SK-N-SH treated with all-trans-retinoic acid at 6 μM for 48 hours (cell line): ENCODE measurements at regions not wholly inside any gene's neighbourhood (a gene's known extent, or its start where the extent isn't known, plus 50 kb on each side); places are given as distances from the start of the nearest gene placed in this dataset.

Experiments
- ATAC-seq: fragments of 200-7000 bp; cut with Tn5 transposase; 3 replicates; pipeline ENCODE4 v1.9.1; 2020; ENCODE audit warnings: mild to moderate bottlenecking, moderate library complexity
- ARNTL ChIP-seq: fragments of 450-650 bp; formaldehyde crosslinking; IDR thresholded peaks from 2 replicates; pipeline ENCODE4 v1.5.0; 2020; ENCODE audit warnings: low read depth, mild to moderate bottlenecking, moderate library complexity, borderline replicate concordance
- BACH2 ChIP-seq: fragments of 250-450 bp; sonication (Bioruptor Pico); IDR thresholded peaks from 2 replicates; pipeline ENCODE4 v1.9.0; 2021; ENCODE audit warnings: mild to moderate bottlenecking, borderline replicate concordance
- CREB5 ChIP-seq: fragments of 250-450 bp; sonication (Bioruptor Pico); IDR thresholded peaks from 2 replicates; pipeline ENCODE4 v1.5.1; 2020; ENCODE audit warnings: low read depth, mild to moderate bottlenecking, moderate library complexity
- CSDC2 ChIP-seq: fragments of 250-450 bp; sonication (Bioruptor Pico); IDR thresholded peaks from 2 replicates; pipeline ENCODE4 v1.5.0; 2020; ENCODE audit warnings: mild to moderate bottlenecking, moderate library complexity
- CSRNP3 ChIP-seq: fragments of 250-450 bp; sonication (Bioruptor Pico); IDR thresholded peaks from 2 replicates; pipeline ENCODE4 v1.5.1; 2021; ENCODE audit warnings: mild to moderate bottlenecking, moderate library complexity
- ESRRG ChIP-seq: fragments of 250-450 bp; sonication (Bioruptor Pico); IDR thresholded peaks from 2 replicates; pipeline ENCODE4 v1.6.1; 2021; ENCODE audit warnings: mild to moderate bottlenecking
- GLIS3 ChIP-seq: fragments of 250-450 bp; sonication (Bioruptor Pico); IDR thresholded peaks from 2 replicates; pipeline ENCODE4 v1.5.0; 2020; ENCODE audit warnings: mild to moderate bottlenecking, moderate library complexity
- ISL1 ChIP-seq: fragments of 250-450 bp; sonication (Bioruptor Pico); IDR thresholded peaks from 2 replicates; pipeline ENCODE4 v2.1.2; 2022; ENCODE audit warnings: mild to moderate bottlenecking, moderate library complexity
- OSR1 ChIP-seq: fragments of 250-450 bp; sonication (Bioruptor Pico); IDR thresholded peaks from 2 replicates; pipeline ENCODE4 v1.8.0; 2022; ENCODE audit warnings: moderate library complexity, mild to moderate bottlenecking, inconsistent platforms
- PATZ1 ChIP-seq: fragments of 250-450 bp; sonication (Bioruptor Pico); IDR thresholded peaks from 2 replicates; pipeline ENCODE4 v1.8.0; 2020; ENCODE audit warnings: mild to moderate bottlenecking, moderate library complexity, borderline replicate concordance
- POU6F1 ChIP-seq: fragments of 250-450 bp; sonication (Bioruptor Pico); IDR thresholded peaks from 2 replicates; pipeline ENCODE4 v1.8.0; 2021; ENCODE audit warnings: low read depth, mild to moderate bottlenecking, moderate library complexity, borderline replicate concordance
- PPARA ChIP-seq: fragments of 250-450 bp; sonication (Bioruptor Pico); IDR thresholded peaks from 2 replicates; pipeline ENCODE4 v1.5.0; 2020; ENCODE audit warnings: mild to moderate bottlenecking, borderline replicate concordance
- RARB ChIP-seq: fragments of 250-450 bp; sonication (Bioruptor Pico); IDR thresholded peaks from 2 replicates; pipeline ENCODE4 v1.8.0; 2021; ENCODE audit warnings: mild to moderate bottlenecking, moderate library complexity
- TOX ChIP-seq: fragments of 250-450 bp; sonication (Bioruptor Pico); IDR thresholded peaks from 2 replicates; pipeline ENCODE4 v1.8.0; 2021; ENCODE audit warnings: mild to moderate bottlenecking, moderate library complexity, borderline replicate concordance
- TSHZ2 ChIP-seq: fragments of 250-450 bp; sonication (Bioruptor Pico); IDR thresholded peaks from 2 replicates; pipeline ENCODE4 v1.5.0; 2020; ENCODE audit warnings: mild to moderate bottlenecking, moderate library complexity
- ZC3H10 ChIP-seq: fragments of 250-450 bp; sonication (Bioruptor Pico); IDR thresholded peaks from 2 replicates; pipeline ENCODE4 v1.5.1; 2021; ENCODE audit warnings: mild to moderate bottlenecking, moderate library complexity
- ZFP3 ChIP-seq: fragments of 250-450 bp; sonication (Bioruptor Pico); IDR thresholded peaks from 2 replicates; pipeline ENCODE4 v1.5.0; 2020; ENCODE audit warnings: mild to moderate bottlenecking, moderate library complexity
- ZFP30 ChIP-seq: fragments of 450-650 bp; formaldehyde crosslinking; IDR thresholded peaks from 2 replicates; pipeline ENCODE4 v1.5.0; 2022; ENCODE audit warnings: mild to moderate bottlenecking, moderate library complexity
- ZNF565 ChIP-seq: fragments of 450-650 bp; formaldehyde crosslinking; conservative IDR thresholded peaks from 2 replicates; pipeline ENCODE4 v1.5.0; 2020; ENCODE audit warnings: low read depth, mild to moderate bottlenecking, moderate library complexity
- ZNF70 ChIP-seq: fragments of 450-650 bp; formaldehyde crosslinking; IDR thresholded peaks from 2 replicates; pipeline ENCODE4 v1.5.0; 2020; ENCODE audit warnings: mild to moderate bottlenecking, moderate library complexity

GRCh38 chr3:28682121-28682520 is 333.5 kb upstream of the AZI2 start:
- no peak for ATAC-seq

GRCh38 chr3:28690176-28690575 is 341.6 kb upstream of the AZI2 start:
- ATAC-seq = no peak
- TF ChIP-seq ZC3H10 (CRISPR knock-in tag) (no peak), ZNF565 (CRISPR knock-in tag) (no peak), ISL1 (CRISPR knock-in tag) (no peak), GLIS3 (CRISPR knock-in tag) (no peak), ESRRG (CRISPR knock-in tag) (no peak), TOX (CRISPR knock-in tag) (no peak), ZFP3 (CRISPR knock-in tag) (no peak), ARNTL (CRISPR knock-in tag) (no peak), CREB5 (CRISPR knock-in tag) (no peak)

More at GRCh38 chr3:28682121-28682520, 333.5 kb upstream of the AZI2 start:
- no peak for TF ChIP-seq CREB5 (CRISPR knock-in tag)
- TF ChIP-seq GLIS3 (CRISPR knock-in tag) = no peak
- no peak for TF ChIP-seq TSHZ2 (CRISPR knock-in tag)
- 0 out of 2 replicates have a peak, but pooled peaks have one; percentile 16 for TF ChIP-seq ISL1 (CRISPR knock-in tag)

- no peak for ATAC-seq
- no peak for TF ChIP-seq ZFP3 (CRISPR knock-in tag)
- no peak for TF ChIP-seq ARNTL (CRISPR knock-in tag)
- no peak for TF ChIP-seq ZNF70 (CRISPR knock-in tag)
- no peak for TF ChIP-seq ESRRG (CRISPR knock-in tag)
- no peak for TF ChIP-seq BACH2
- peak; percentile 50; the same call in 1 of the 2 replicates for TF ChIP-seq ISL1 (CRISPR knock-in tag)
Observed at GRCh38 chr3:28698706-28699105, 350.1 kb upstream of the AZI2 start.

GRCh38 chr3:28699283-28699682 is 350.7 kb upstream of the AZI2 start:
- no peak for TF ChIP-seq TSHZ2 (CRISPR knock-in tag)
- ATAC-seq = no peak

- no peak for ATAC-seq
- TF ChIP-seq RARB (CRISPR knock-in tag) (no peak), CSDC2 (CRISPR knock-in tag) (no peak), CSRNP3 (CRISPR knock-in tag) (no peak), TOX (CRISPR knock-in tag) (no peak), POU6F1 (no peak), ZFP30 (CRISPR knock-in tag) (no peak), OSR1 (CRISPR knock-in tag) (no peak), PPARA (CRISPR knock-in tag) (no peak), GLIS3 (CRISPR knock-in tag) (no peak), PATZ1 (CRISPR knock-in tag) (no peak), ARNTL (CRISPR knock-in tag) (no peak), ZNF565 (CRISPR knock-in tag) (no peak)
Observed at GRCh38 chr3:28700728-28701127, 352.1 kb upstream of the AZI2 start.
